ENCODE measurements at regions not wholly inside any gene's neighbourhood (a gene's known extent, or its start where the extent isn't known, plus 50 kb on each side); places are given as distances from the start of the nearest gene placed in this dataset.
"Not testable (repeated sequence)": the region's sequence is repeated elsewhere in the genome, so short reads cannot be mapped to it uniquely, and the experiment has no call there.

DNA sequence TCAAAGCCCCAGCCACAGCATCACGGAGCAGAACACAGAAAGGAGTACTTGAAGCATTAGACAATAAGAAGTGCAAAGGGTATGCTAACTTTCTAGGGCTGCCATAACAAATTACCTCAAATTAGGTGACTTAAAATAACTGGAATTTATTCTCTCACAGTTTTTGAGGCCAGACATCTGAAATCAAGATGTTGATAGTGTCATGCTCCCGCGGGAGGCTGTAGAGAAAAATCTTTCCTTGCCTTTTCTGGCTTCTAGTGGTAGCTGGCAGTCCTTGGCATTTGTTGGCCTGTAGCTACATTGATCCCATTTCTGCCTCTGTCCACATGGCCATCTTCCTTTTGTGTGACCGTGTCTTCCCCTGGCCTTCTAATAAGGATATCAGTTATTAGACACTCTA, 51.9 kb upstream of the SPDL1 start:
- H3K27me3 ChIP-seq (replicated peaks) = no peaks in the 10 kb centered on the region
- in situ Hi-C loops (cut with HindIII; ENCODE audit: low pct_ligation_motif_present, low sequenced_read_pairs) = no loop called here
- no peak overlapping the region for H3K27ac ChIP-seq
- no peak for DNase-seq
- TF ChIP-seq CTCF (IDR thresholded peaks at IDR 0.05; ENCODE audit: low read depth, low read length, missing control alignments) = no peak
- no peak overlapping the region for H3K4me3 ChIP-seq (ENCODE audit: low read depth, low read length)
- no peaks in the 10 kb centered on the region for H3K36me3 ChIP-seq (replicated peaks)

DNA sequence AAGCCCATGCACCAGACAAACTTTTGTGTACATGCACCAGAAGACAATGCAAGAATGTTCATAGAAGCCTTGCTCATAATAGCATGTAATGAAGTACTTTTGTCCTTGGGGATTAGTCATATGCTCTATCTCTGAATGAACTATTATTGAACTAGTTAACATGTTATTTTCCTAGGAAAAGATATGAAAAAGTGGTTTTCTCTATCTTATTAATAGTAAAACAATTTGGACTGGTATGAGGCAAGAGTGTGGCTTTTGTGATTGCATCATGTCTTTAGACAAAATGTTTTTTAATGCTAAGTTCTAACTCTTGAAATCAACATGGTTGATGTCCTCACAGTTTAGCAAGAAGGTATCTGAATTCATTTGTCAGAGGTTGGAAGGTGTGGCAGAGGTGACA, 55.7 kb upstream of the SPDL1 start:
- in situ Hi-C loops (cut with HindIII; ENCODE audit: low pct_ligation_motif_present, low sequenced_read_pairs) = no loop called here
- H3K36me3 ChIP-seq (replicated peaks) = no peaks in the 10 kb centered on the region
- no peaks in the 10 kb centered on the region for H3K27me3 ChIP-seq (replicated peaks)

DNA sequence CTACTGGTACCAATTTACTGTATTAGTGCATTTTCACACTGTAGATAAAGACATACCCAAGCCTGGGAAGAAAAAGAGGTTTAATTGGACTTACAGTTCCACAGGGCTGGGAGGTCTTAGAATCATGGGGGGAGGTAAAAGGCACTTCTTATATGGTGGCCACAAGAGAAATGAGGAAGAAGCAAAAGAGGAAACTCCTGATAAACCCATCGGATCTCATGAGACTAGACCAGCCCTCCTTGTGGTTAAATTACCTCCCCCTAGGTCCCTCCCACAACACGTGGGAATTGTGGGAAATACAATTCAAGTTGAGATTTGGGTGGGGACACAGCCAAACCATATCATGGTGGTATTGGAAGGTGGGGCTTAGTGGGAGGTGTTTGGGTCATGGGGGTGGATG, 56.5 kb upstream of the SPDL1 start:
- in situ Hi-C loops (cut with HindIII; ENCODE audit: low pct_ligation_motif_present, low sequenced_read_pairs) = no loop called here
- Histone ChIP-seq H3K4me3 (ENCODE audit: low read depth, low read length) (no peak overlapping the region), H3K36me3 (replicated peaks) (no peaks in the 10 kb centered on the region), H3K27me3 (replicated peaks) (no peaks in the 10 kb centered on the region), H3K27ac (no peak overlapping the region)
- no peak for TF ChIP-seq CTCF (IDR thresholded peaks at IDR 0.05; ENCODE audit: low read depth, low read length, missing control alignments)
- no peak for DNase-seq

More for the DNA sequence above, 55.7 kb upstream of the SPDL1 start:
- Histone ChIP-seq H3K27ac (no peak overlapping the region), H3K4me3 (ENCODE audit: low read depth, low read length) (no peak overlapping the region)
- no peak for DNase-seq
- no peak for TF ChIP-seq CTCF (IDR thresholded peaks at IDR 0.05; ENCODE audit: low read depth, low read length, missing control alignments)

DNA sequence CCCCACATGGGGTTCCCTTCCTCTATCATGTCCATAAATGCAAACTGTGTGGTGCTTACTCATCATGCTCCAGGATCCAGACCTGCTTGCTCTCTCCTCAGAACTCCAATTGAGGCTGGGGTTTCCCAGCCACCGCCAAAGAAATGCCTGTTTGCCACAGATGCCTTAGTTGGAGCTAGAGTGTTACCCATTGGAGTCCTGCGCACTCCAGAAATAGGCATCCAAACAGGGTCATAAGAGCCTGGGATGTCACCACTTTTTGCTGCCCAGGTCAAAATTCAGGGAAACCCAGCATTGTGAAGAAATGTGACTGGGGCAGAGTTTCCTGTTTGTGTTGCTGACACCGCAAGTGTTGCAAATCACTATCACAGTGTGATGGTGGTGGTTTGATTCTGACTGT, 60.7 kb upstream of the SPDL1 start:
- H3K36me3 ChIP-seq (replicated peaks) = no peaks in the 10 kb centered on the region
- H3K4me3 ChIP-seq (ENCODE audit: low read depth, low read length) = no peak overlapping the region
- DNase-seq = no peak
- in situ Hi-C loops (cut with HindIII; ENCODE audit: low pct_ligation_motif_present, low sequenced_read_pairs) = no loop called here
- H3K27ac ChIP-seq = no peak overlapping the region
- no peak for TF ChIP-seq CTCF (IDR thresholded peaks at IDR 0.05; ENCODE audit: low read depth, low read length, missing control alignments)
- H3K27me3 ChIP-seq (replicated peaks) = no peaks in the 10 kb centered on the region

DNA sequence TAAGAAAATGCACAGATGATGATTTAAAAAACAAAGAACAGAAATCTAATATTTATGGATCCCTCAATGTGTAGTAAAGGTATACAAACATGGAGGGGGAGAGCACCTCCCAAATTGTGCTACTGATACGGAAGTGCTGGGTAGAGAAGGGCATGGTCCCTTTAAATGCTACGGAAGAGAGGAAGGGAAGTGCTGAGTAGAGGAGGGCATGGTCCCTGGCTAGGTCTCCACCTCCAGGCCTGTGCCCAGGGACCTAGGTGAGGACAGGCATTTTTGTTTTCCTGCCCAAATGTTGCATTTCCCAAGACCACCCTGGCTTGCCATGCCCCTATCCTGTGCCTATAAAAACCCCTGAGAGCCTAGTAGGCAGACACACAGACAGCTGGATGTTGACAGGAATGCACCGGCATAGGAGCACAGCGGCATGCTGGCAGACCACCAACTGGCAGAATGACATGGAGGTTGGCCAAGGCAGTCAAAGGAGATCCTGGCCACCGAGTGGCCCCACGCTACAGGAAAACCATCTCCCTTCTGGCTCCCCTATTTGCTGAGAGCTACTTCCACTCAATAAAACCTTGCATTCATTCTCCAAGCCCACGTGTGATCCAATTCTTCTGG, 62.1 kb upstream of the SPDL1 start:
- Histone ChIP-seq H3K36me3 (replicated peaks) (no peaks in the 10 kb centered on the region), H3K4me3 (ENCODE audit: low read depth, low read length) (no peak overlapping the region), H3K27me3 (replicated peaks) (no peaks in the 10 kb centered on the region), H3K27ac (no peak overlapping the region)
- in situ Hi-C loops (cut with HindIII; ENCODE audit: low pct_ligation_motif_present, low sequenced_read_pairs) = no loop called here
- no peak for DNase-seq
- no peak for TF ChIP-seq CTCF (IDR thresholded peaks at IDR 0.05; ENCODE audit: low read depth, low read length, missing control alignments)

DNA sequence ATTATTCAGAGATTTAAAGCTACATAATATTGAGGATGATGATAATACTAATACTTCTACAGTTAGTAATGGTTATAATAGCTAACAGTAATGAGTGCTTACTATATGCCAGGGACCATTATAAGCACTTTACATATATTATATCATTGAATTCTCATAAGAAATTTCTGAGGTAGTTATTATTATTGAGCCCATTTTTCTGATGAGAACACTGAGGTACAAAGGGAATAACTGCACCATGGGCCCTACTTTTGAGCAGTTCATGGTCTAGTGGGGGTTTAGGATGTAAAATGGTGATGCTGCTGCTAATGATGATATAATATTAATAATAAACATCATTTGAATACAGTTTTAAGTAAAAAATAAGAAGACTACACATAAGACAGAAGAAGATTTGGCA, 64.2 kb upstream of the SPDL1 start:
- H3K27me3 ChIP-seq (replicated peaks) = no peaks in the 10 kb centered on the region
- DNase-seq = no peak
- no peaks in the 10 kb centered on the region for H3K36me3 ChIP-seq (replicated peaks)
- TF ChIP-seq CTCF (IDR thresholded peaks at IDR 0.05; ENCODE audit: low read depth, low read length, missing control alignments) = no peak
- no peak overlapping the region for H3K4me3 ChIP-seq (ENCODE audit: low read depth, low read length)
- in situ Hi-C loops (cut with HindIII; ENCODE audit: low pct_ligation_motif_present, low sequenced_read_pairs) = no loop called here
- H3K27ac ChIP-seq = no peak overlapping the region

DNA sequence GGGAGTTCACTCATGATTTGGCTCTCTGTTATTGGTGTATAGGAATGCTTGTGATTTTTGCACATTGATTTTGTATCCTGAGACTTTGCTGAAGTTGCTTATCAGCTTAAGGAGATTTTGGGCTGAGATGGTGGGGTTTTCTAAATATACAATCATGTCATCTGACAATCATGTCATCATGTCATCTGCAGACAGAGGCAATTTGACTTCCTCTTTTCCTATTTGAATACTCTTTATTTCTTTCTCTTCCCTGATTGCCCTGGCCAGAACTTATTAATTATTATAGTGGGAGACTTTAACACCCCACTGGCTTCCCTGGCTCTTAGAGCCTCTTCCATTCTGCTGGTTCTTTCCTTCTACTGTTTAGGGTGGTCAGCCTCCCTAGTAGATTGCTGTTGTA, 64.8 kb upstream of the SPDL1 start:
- H3K27ac ChIP-seq; H3K4me3 ChIP-seq (ENCODE audit: low read depth, low read length); H3K36me3 ChIP-seq (replicated peaks); H3K27me3 ChIP-seq (replicated peaks); in situ Hi-C loops (cut with HindIII; ENCODE audit: low pct_ligation_motif_present, low sequenced_read_pairs); DNase-seq: not testable (repeated sequence)

Data from brain microvascular endothelial cell (primary cell).